Vagina (tissue), 2 donors: ENCODE measurements at regions not wholly inside any gene's neighbourhood (a gene's known extent, or its start where the extent isn't known, plus 50 kb on each side); places are given as distances from the start of the nearest gene placed in this dataset.

ENCODE experiments used
- DNase-seq, 2 donors: peaks; one replicate each; pipeline ENCODE4 v3.0.0-alpha.2; 2017; ENCODE audit errors: extremely low spot score in 2 of 2
- H3K27ac ChIP-seq: fragments of 200-600 bp; sonication (generic); one replicate; pipeline ENCODE4 v1.5.1; 2019
- H3K27me3 ChIP-seq: fragments of 200-600 bp; sonication (generic); one replicate; pipeline ENCODE4 v1.5.1; 2019
- H3K36me3 ChIP-seq, 2 donors: fragments of 200-600 bp; sonication (generic); one replicate each; pipeline ENCODE4 v1.5.1; 2017 to 2019
- H3K4me1 ChIP-seq: fragments of 200-600 bp; sonication (generic); one replicate; pipeline ENCODE4 v1.5.1; 2019
- H3K4me3 ChIP-seq, 2 donors: fragments of 200-600 bp; sonication (generic); 1 replicate in 1 of 2; 2 replicates in 1 of 2; pipeline ENCODE4 v1.5.1; 2016 to 2019
- H3K9me3 ChIP-seq: fragments of 200-600 bp; sonication (generic); one replicate; pipeline ENCODE4 v1.5.1; 2019
- POLR2A ChIP-seq, 2 donors: fragments of 450-650 bp; IDR thresholded peaks; one replicate each; pipeline ENCODE4 v1.6.1; 2017; ENCODE audit warnings: antibody characterized with exemption in 2 of 2, mild to moderate bottlenecking in 2 of 2, moderate library complexity in 2 of 2
- POLR2AphosphoS5 ChIP-seq, 2 donors: sonication (generic); formaldehyde crosslinking; IDR thresholded peaks; one replicate each; pipeline ENCODE4 v1.9.0; 2017; ENCODE audit warnings: antibody characterized with exemption in 2 of 2, mild to moderate bottlenecking in 2 of 2, low read depth in 1 of 2; ENCODE audit not compliant: insufficient read depth in 1 of 2
- intact Hi-C: fragments of 100-400 bp; cut with DNase I; formaldehyde crosslinking; loops from one replicate; pipeline ENCODE4 v1.15.1; 2023
- TF ChIP-seq, protein P1 (sequence below), 3 experiments: fragments of 450-650 bp in 2 of 3; fragments of 200-600 bp in 1 of 3; sonication (generic) in 1 of 3; IDR thresholded peaks; one replicate each; pipeline ENCODE4 v1.5.1; 2017 to 2019; ENCODE audit warnings: antibody characterized with exemption in 3 of 3, mild to moderate bottlenecking in 2 of 3, moderate library complexity in 2 of 3

DNA sequence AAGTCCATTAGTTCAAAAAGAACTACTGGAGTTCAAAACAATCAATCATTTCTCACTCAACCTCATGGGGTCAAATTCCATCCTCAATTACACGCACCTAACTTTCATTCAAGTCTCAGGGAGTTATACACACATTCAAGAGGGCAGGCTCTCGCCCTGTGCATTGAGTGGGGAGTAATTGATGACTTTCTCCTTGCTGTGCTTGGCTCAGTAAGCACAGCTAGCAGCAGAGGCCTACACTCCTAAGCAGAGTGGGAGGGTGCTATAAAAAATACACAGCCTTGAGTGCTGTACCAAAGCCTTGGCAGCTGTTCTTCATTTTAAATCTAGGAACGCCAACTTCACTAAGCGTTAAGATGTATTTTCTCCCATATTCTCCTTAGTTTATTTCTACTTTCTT is 958.3 kb upstream of the ADGRL3 start:
- Histone ChIP-seq H3K36me3 (no peaks in the 10 kb centered on the region), H3K4me3 (no peak overlapping the region), H3K27me3 (no peaks in the 10 kb centered on the region), H3K27ac (no peak overlapping the region), H3K9me3 (no peaks in the 10 kb centered on the region), H3K4me1 (no peaks in the 10 kb centered on the region)
- intact Hi-C loops = no loop called here
- no peak for DNase-seq
- no peak for TF ChIP-seq POLR2AphosphoS5 (IDR thresholded peaks at IDR 0.05; ENCODE audit: insufficient read depth in 1 of 2, low read depth in 1 of 2)

DNA sequence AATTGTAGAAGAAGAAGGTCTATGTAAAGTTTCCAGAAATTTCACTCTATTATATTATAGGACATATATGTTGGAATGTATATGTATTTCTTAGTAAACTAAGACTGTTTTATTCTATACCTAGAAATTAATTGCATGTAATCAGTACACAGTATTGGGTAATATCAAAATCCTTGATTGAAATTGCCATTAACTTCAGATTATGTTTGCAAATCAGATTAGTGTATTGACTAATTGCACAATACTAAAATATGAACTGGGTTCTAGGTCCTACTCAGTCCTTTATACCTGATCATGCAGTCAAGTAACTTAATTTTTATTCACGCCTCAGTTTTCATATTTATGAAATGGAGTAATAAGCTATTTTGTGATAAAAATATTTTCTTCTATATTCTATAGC is 950.3 kb upstream of the ADGRL3 start:
- no peak overlapping the region for H3K27ac ChIP-seq
- H3K36me3 ChIP-seq = no peaks in the 10 kb centered on the region
- TF ChIP-seq POLR2AphosphoS5 (IDR thresholded peaks at IDR 0.05; ENCODE audit: insufficient read depth in 1 of 2, low read depth in 1 of 2) (no peak), POLR2A (IDR thresholded peaks at IDR 0.05) (no peak)
- TF ChIP-seq, protein P1, sequence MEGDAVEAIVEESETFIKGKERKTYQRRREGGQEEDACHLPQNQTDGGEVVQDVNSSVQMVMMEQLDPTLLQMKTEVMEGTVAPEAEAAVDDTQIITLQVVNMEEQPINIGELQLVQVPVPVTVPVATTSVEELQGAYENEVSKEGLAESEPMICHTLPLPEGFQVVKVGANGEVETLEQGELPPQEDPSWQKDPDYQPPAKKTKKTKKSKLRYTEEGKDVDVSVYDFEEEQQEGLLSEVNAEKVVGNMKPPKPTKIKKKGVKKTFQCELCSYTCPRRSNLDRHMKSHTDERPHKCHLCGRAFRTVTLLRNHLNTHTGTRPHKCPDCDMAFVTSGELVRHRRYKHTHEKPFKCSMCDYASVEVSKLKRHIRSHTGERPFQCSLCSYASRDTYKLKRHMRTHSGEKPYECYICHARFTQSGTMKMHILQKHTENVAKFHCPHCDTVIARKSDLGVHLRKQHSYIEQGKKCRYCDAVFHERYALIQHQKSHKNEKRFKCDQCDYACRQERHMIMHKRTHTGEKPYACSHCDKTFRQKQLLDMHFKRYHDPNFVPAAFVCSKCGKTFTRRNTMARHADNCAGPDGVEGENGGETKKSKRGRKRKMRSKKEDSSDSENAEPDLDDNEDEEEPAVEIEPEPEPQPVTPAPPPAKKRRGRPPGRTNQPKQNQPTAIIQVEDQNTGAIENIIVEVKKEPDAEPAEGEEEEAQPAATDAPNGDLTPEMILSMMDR (IDR thresholded peaks at IDR 0.05) = no peak
- no peaks in the 10 kb centered on the region for H3K27me3 ChIP-seq
- intact Hi-C loops = no loop called here
- no peak overlapping the region for H3K4me3 ChIP-seq
- no peak for DNase-seq
- H3K4me1 ChIP-seq = no peaks in the 10 kb centered on the region
- no peaks in the 10 kb centered on the region for H3K9me3 ChIP-seq

DNA sequence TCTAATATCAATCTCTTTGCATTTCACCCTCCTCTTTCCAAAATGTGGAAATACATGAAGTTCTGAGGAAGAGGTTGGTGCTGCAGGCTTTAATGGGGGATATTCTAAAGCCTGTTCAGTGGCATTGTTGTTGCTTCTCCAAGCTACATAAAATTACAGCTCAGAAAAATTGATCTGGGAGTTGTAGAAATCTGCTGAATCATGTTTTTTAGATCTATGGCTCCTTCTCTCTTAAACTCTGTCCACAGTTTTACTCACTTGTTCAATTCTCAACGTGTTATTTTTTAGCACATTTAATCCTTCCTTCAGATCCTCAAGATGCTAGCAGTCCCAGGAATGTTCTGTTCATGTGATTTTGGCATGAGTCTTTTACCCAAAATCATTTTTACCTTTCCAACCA is 949.5 kb upstream of the ADGRL3 start:
- Histone ChIP-seq H3K36me3 (no peaks in the 10 kb centered on the region), H3K27me3 (no peaks in the 10 kb centered on the region), H3K9me3 (no peaks in the 10 kb centered on the region), H3K4me1 (no peaks in the 10 kb centered on the region), H3K4me3 (no peak overlapping the region), H3K27ac (no peak overlapping the region)
- TF ChIP-seq POLR2AphosphoS5 (IDR thresholded peaks at IDR 0.05; ENCODE audit: insufficient read depth in 1 of 2, low read depth in 1 of 2) (no peak), POLR2A (IDR thresholded peaks at IDR 0.05) (no peak)
- TF ChIP-seq, protein P1 (IDR thresholded peaks at IDR 0.05) = no peak
- intact Hi-C loops = no loop called here
- DNase-seq = no peak

DNA sequence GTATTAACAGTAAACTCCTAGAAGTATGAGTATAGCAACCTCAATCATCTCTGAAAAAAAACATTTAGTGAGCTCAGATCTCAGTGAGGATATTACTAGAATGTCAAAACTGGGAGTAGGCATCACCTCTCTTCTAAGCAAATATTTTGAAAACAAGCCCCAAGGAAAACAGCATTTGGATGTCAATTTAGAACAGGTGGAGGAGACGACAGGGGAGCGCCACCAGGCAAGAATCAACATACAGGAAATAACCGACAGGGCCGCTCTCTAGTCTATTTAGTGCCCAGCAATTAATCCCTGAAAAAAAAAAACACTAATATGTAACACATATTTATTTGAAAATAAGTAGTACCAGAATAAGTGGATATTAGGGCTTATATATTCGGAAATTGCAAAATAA is 940.3 kb upstream of the ADGRL3 start:
- TF ChIP-seq, protein P1 (IDR thresholded peaks at IDR 0.05) = no peak
- TF ChIP-seq POLR2AphosphoS5 (IDR thresholded peaks at IDR 0.05; ENCODE audit: insufficient read depth in 1 of 2, low read depth in 1 of 2) (no peak), POLR2A (IDR thresholded peaks at IDR 0.05) (no peak)
- no peaks in the 10 kb centered on the region for H3K27me3 ChIP-seq
- no peak overlapping the region for H3K27ac ChIP-seq
- no peak for DNase-seq
- H3K4me1 ChIP-seq = no peaks in the 10 kb centered on the region
- no peaks in the 10 kb centered on the region for H3K36me3 ChIP-seq
- no peak overlapping the region for H3K4me3 ChIP-seq
- H3K9me3 ChIP-seq = no peaks in the 10 kb centered on the region
- intact Hi-C loops = no loop called here

DNA sequence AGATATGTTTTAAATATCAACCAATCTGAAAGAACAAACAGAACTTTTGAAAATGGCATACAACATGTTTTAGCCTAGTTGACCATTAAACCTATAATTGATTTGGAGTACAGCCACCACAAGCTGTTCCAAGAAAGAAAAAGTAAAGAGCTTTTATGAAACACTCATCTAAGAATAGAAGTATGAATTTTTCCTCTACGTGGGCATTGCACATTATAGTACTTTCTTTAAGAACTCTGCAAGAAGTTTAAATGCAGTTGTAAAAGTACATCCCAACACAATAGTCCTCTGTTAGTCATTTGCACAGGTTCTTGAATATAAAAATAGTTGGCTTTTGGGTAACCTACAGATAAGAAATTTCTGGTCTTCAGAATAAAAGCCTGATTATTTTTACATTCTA is 933.6 kb upstream of the ADGRL3 start:
- H3K4me1 ChIP-seq = no peaks in the 10 kb centered on the region
- DNase-seq = no peak
- H3K9me3 ChIP-seq = no peaks in the 10 kb centered on the region
- intact Hi-C loops = no loop called here
- H3K36me3 ChIP-seq = no peaks in the 10 kb centered on the region
- TF ChIP-seq POLR2A (IDR thresholded peaks at IDR 0.05) = no peak
- TF ChIP-seq, protein P1 (IDR thresholded peaks at IDR 0.05) = no peak
- TF ChIP-seq POLR2AphosphoS5 (IDR thresholded peaks at IDR 0.05; ENCODE audit: insufficient read depth in 1 of 2, low read depth in 1 of 2) = no peak
- no peak overlapping the region for H3K4me3 ChIP-seq
- H3K27me3 ChIP-seq = no peaks in the 10 kb centered on the region
- H3K27ac ChIP-seq = no peak overlapping the region

DNA sequence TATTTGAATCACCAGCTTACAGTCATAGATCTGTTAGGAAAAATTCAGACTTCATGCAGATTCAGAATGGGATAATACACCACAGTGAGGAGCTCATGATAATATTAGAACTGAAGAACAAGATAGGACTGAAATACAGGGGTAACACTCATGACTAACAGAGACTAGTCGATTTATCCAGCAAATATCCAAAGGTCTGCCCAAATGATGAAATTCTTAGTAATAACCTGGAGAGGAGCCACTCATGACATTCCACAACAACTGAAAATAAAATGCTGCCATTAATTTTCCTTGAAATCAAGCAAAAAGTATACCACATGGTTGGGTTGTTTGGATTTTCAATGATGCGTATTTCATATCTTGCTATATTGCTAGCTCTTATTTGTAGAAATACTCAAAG is 903.7 kb upstream of the ADGRL3 start:
- intact Hi-C loops = no loop called here
- Histone ChIP-seq H3K27me3 (no peaks in the 10 kb centered on the region), H3K4me1 (no peaks in the 10 kb centered on the region), H3K27ac (no peak overlapping the region), H3K36me3 (no peaks in the 10 kb centered on the region), H3K4me3 (no peak overlapping the region), H3K9me3 (no peaks in the 10 kb centered on the region)
- no peak for DNase-seq
- TF ChIP-seq POLR2A (IDR thresholded peaks at IDR 0.05) (no peak), POLR2AphosphoS5 (IDR thresholded peaks at IDR 0.05; ENCODE audit: insufficient read depth in 1 of 2, low read depth in 1 of 2) (no peak)
- TF ChIP-seq, protein P1 (IDR thresholded peaks at IDR 0.05) = no peak
